ENCODE measurements at regions not wholly inside any gene's neighbourhood (a gene's known extent, or its start where the extent isn't known, plus 50 kb on each side); places are given as distances from the start of the nearest gene placed in this dataset.

DNA sequence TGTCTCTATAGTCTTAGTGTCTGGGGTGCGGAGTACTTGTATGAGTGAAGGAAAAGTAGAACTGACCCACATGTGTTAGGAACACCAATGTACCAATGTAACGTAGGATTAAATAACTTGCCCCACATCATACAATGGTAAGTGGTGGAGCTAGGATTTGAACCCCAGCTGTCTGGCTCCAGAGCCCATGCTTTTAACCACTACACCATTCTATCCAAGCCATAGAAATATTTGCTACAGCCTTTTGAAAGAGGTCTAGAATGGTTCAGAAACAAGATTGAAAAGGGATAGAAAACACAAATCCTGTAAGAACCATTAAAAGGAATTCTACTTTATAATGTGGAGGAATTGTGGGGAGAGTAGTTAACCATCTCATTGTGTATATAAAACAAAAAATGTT lies 169.9 kb upstream of the ATP6AP2 start:
- no peak overlapping the region for H3K27ac ChIP-seq
- DNase-seq: no peak
- H3K4me3 ChIP-seq: no peak overlapping the region
- no peaks in the 10 kb centered on the region for H3K4me1 ChIP-seq (replicated peaks in 1 of 2)
- TF ChIP-seq, protein P1, sequence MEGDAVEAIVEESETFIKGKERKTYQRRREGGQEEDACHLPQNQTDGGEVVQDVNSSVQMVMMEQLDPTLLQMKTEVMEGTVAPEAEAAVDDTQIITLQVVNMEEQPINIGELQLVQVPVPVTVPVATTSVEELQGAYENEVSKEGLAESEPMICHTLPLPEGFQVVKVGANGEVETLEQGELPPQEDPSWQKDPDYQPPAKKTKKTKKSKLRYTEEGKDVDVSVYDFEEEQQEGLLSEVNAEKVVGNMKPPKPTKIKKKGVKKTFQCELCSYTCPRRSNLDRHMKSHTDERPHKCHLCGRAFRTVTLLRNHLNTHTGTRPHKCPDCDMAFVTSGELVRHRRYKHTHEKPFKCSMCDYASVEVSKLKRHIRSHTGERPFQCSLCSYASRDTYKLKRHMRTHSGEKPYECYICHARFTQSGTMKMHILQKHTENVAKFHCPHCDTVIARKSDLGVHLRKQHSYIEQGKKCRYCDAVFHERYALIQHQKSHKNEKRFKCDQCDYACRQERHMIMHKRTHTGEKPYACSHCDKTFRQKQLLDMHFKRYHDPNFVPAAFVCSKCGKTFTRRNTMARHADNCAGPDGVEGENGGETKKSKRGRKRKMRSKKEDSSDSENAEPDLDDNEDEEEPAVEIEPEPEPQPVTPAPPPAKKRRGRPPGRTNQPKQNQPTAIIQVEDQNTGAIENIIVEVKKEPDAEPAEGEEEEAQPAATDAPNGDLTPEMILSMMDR (IDR thresholded peaks at IDR 0.05): no peak
- TF ChIP-seq POLR2A (IDR thresholded peaks at IDR 0.05): no peak
- 91 to 100% (median 97%) methylated on average over 1 to 2 of the region's 2 CpGs for WGBS, 4 donors
- H3K36me3 ChIP-seq (replicated peaks in 1 of 2): no peaks in the 10 kb centered on the region
- intact Hi-C loops (cut with DNase I): no loop called here
- H3K9me3 ChIP-seq (replicated peaks in 1 of 3): no peaks in the 10 kb centered on the region
- H3K27me3 ChIP-seq: peaks cover 4% of the 10 kb centered on the region

DNA sequence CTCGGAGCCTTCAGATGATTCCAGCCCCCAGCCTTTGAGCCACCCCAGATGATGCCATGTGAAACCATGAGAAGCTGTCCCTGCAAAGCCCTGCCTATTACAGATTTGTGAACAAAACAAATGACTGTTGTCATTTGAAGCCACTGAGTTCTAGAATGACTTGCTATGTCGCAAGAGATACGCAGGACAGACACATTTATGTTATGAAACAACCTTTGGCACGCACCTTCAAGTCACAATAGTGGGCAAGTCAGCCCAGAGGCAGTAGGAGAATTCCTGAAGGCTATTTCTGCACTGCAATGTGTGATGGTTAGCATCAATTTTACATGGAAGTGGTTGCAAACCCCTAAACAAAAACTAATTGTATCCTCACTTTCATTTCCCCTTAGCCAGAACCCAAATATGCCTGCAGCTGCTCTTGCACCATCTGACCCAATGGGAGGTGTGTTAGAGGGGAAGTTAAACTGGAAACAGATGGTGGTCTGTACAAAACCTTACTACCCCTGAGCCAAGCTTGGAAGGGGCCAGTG lies 174.4 kb upstream of the ATP6AP2 start:
- Histone ChIP-seq H3K27ac (no peak overlapping the region), H3K9me3 (replicated peaks in 1 of 3) (no peaks in the 10 kb centered on the region), H3K27me3 (no peaks in the 10 kb centered on the region), H3K36me3 (replicated peaks in 1 of 2) (no peaks in the 10 kb centered on the region), H3K4me3 (no peak overlapping the region), H3K4me1 (replicated peaks in 1 of 2) (peaks cover 3 to 6% of the 10 kb centered on the region in 2 donors)
- no peak for TF ChIP-seq POLR2A (IDR thresholded peaks at IDR 0.05)
- TF ChIP-seq, protein P1 (IDR thresholded peaks at IDR 0.05): no peak
- 39 to 53% (median 48%) methylated on average over 4 of the region's 4 CpGs; no CpG with 5 or more reads in 1 of the 4 donors for WGBS, 4 donors
- DNase-seq: no peak
- intact Hi-C loops (cut with DNase I): no loop called here

DNA sequence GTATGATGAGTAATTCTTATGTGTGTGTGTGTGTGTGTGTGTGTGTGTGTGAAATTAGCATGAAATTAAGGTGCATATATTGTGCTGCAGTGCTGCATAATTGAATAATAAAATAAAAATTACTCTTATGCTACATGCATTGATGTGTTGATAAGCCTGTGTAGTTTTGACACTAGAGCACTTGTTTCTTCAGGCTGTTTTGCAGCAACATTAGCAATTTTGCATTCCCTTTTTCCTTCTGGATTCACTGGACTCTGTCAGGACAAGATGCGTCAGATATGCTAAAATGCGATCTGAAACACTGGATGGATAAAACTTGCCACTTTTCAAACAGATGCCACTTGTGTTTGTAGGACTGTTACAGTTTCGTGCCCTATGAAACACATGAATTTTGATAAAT lies 175.4 kb upstream of the ATP6AP2 start:
- Histone ChIP-seq H3K27me3 (no peaks in the 10 kb centered on the region), H3K36me3 (replicated peaks in 1 of 2) (no peaks in the 10 kb centered on the region), H3K4me3 (no peak overlapping the region), H3K27ac (no peak overlapping the region), H3K9me3 (replicated peaks in 1 of 3) (no peaks in the 10 kb centered on the region), H3K4me1 (replicated peaks in 1 of 2) (peaks cover 3 to 6% of the 10 kb centered on the region in 2 donors)
- intact Hi-C loops (cut with DNase I): no loop called here
- WGBS, 4 donors: 81 to 93% (median 88%) methylated on average over 3 of the region's 3 CpGs
- no peak for DNase-seq
- TF ChIP-seq, protein P1 (IDR thresholded peaks at IDR 0.05): no peak
- no peak for TF ChIP-seq POLR2A (IDR thresholded peaks at IDR 0.05)

DNA sequence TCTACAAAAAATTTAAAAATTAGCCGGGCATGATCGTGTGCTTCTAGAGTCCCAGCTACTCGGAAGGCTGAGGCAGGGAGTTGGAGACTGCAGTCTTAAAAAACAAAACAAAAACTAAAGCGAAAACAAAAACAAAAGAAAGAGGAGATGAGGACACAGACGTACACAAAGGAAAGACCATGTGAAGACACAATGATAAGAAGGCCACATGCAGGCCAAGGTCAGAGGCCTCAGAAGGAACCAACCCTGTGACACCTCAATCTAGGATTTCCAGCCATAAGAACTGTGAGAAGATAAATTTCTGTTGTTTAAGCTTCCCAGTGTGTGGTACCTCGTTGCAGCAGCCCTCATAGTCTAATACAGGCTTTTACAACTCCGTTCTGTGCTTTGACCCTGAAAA lies 177.0 kb upstream of the ATP6AP2 start:
- no peak for TF ChIP-seq POLR2A (IDR thresholded peaks at IDR 0.05)
- TF ChIP-seq, protein P1 (IDR thresholded peaks at IDR 0.05): no peak
- no peak for DNase-seq
- H3K9me3 ChIP-seq (replicated peaks in 1 of 3): no peaks in the 10 kb centered on the region
- intact Hi-C loops (cut with DNase I): no loop called here
- H3K4me1 ChIP-seq (replicated peaks in 1 of 2): peaks cover 3 to 6% of the 10 kb centered on the region in 2 donors
- H3K27me3 ChIP-seq: no peaks in the 10 kb centered on the region
- H3K36me3 ChIP-seq (replicated peaks in 1 of 2): no peaks in the 10 kb centered on the region
- H3K4me3 ChIP-seq: no peak overlapping the region
- no peak overlapping the region for H3K27ac ChIP-seq
- WGBS, 4 donors: 65 to 77% (median 68%) methylated on average over 7 of the region's 7 CpGs

Data from adrenal gland (tissue), 9 donors.